Small intestine (tissue), 7 donors: ENCODE measurements at regions not wholly inside any gene's neighbourhood (a gene's known extent, or its start where the extent isn't known, plus 50 kb on each side); places are given as distances from the start of the nearest gene placed in this dataset.

Experiments used
- DNase-seq, 2 donors: peaks; one replicate each; pipeline versions ENCODE4 v3.0.0 to v3.0.0-alpha.2; 2013
- FAIRE-seq: peaks from 2 replicates; lab custom pipeline; 2012; peaks lifted over from hg19 to GRCh38; lab: Jason Lieb, UNC
- H3K27ac ChIP-seq, 3 donors: one replicate each; pipeline ENCODE4 v1.5.1; 2013; ENCODE audit warnings: low read length in 2 of 3, mild to moderate bottlenecking in 2 of 3, control low read depth in 1 of 3, inconsistent platforms in 1 of 3, low read depth in 1 of 3, moderate library complexity in 1 of 3
- H3K27me3 ChIP-seq, 3 donors: one replicate each; pipeline ENCODE4 v1.6.1; 2013; ENCODE audit warnings: low read length in 3 of 3, inconsistent platforms in 1 of 3; ENCODE audit not compliant: control insufficient read depth in 3 of 3, insufficient read depth in 3 of 3
- H3K36me3 ChIP-seq, 3 donors: one replicate each; pipeline ENCODE4 v1.6.1; 2013; ENCODE audit warnings: low read length in 3 of 3, inconsistent platforms in 1 of 3, low read depth in 1 of 3, mild to moderate bottlenecking in 1 of 3, moderate library complexity in 1 of 3; ENCODE audit not compliant: control insufficient read depth in 3 of 3, insufficient read depth in 2 of 3
- H3K4me1 ChIP-seq, 3 donors: one replicate each; pipeline ENCODE4 v1.6.1; 2013; ENCODE audit warnings: low read length in 2 of 3, inconsistent platforms in 1 of 3, low read depth in 1 of 3, mild to moderate bottlenecking in 1 of 3, moderate library complexity in 1 of 3; ENCODE audit not compliant: control insufficient read depth in 3 of 3, insufficient read depth in 2 of 3
- H3K4me3 ChIP-seq, 3 donors: one replicate each; pipeline ENCODE4 v1.5.1; 2013; ENCODE audit warnings: low read length in 3 of 3, control low read depth in 1 of 3, inconsistent platforms in 1 of 3, low read depth in 1 of 3, mild to moderate bottlenecking in 1 of 3, moderate library complexity in 1 of 3
- H3K9me3 ChIP-seq, 2 donors: one replicate each; pipeline ENCODE4 v1.6.1; 2013; ENCODE audit warnings: low read depth in 1 of 2, low read length in 1 of 2; ENCODE audit not compliant: control insufficient read depth in 2 of 2, insufficient read depth in 1 of 2
- WGBS, 3 donors: extraction: QIAGEN DNeasy Blood & Tissue Kit; methylation state at CpG; one replicate each; pipeline ENCODE4 v1.1.7; 2013; 5-methylcytosine and 5-hydroxymethylcytosine counted together
- donor health status: healthy with polysubstance abuse.
- donor health status: control.
- donor health status: control.
- donor health status: Bipolar disorder and iron deficiency.
- donor health status: healthy.

- H3K9me3 ChIP-seq = no peaks in the 10 kb centered on the region
- DNase-seq = no peak
- 87 to 89% (median 88%) methylated on average over 27 to 28 of the region's 28 CpGs for WGBS, 3 donors
- FAIRE-seq = no peak
- H3K4me1 ChIP-seq = no peaks in the 10 kb centered on the region
- H3K27ac ChIP-seq = no peak overlapping the region
- H3K36me3 ChIP-seq = no peaks in the 10 kb centered on the region
- no peaks in the 10 kb centered on the region for H3K27me3 ChIP-seq
- no peak overlapping the region for H3K4me3 ChIP-seq
Observed at GRCh38 chr9:129283705-129284606, 105.9 kb upstream of the IER5L start.

GRCh38 chr9:129283291-129283691, 105.2 kb upstream of the IER5L start:
- Histone ChIP-seq H3K27me3 (no peaks in the 10 kb centered on the region), H3K9me3 (no peaks in the 10 kb centered on the region), H3K27ac (no peak overlapping the region), H3K4me1 (no peaks in the 10 kb centered on the region), H3K4me3 (no peak overlapping the region), H3K36me3 (no peaks in the 10 kb centered on the region)
- DNase-seq (no peak), FAIRE-seq (no peak)
- 76 to 84% (median 76%) methylated on average over 7 of the region's 7 CpGs for WGBS, 3 donors

GRCh38 chr9:129282731-129283211, 104.7 kb upstream of the IER5L start:
- Histone ChIP-seq H3K4me3 (no peak overlapping the region), H3K4me1 (no peaks in the 10 kb centered on the region), H3K36me3 (no peaks in the 10 kb centered on the region), H3K27ac (no peak overlapping the region), H3K27me3 (no peaks in the 10 kb centered on the region), H3K9me3 (no peaks in the 10 kb centered on the region)
- DNase-seq (no peak), FAIRE-seq (no peak)
- 71 to 86% (median 73%) methylated on average over 14 to 15 of the region's 15 CpGs for WGBS, 3 donors

- H3K27me3 ChIP-seq = no peaks in the 10 kb centered on the region
- H3K36me3 ChIP-seq = no peaks in the 10 kb centered on the region
- H3K4me1 ChIP-seq = no peaks in the 10 kb centered on the region
- no peak for FAIRE-seq
- no peak overlapping the region for H3K4me3 ChIP-seq
- no peak overlapping the region for H3K27ac ChIP-seq
- DNase-seq = no peak
- no peaks in the 10 kb centered on the region for H3K9me3 ChIP-seq
- WGBS, 3 donors = 65 to 73% (median 72%) methylated on average over 12 of the region's 12 CpGs
Observed at GRCh38 chr9:129282272-129282671, 104.2 kb upstream of the IER5L start.

- Histone ChIP-seq H3K27me3 (no peaks in the 10 kb centered on the region), H3K9me3 (no peaks in the 10 kb centered on the region), H3K4me3 (no peak overlapping the region), H3K4me1 (no peaks in the 10 kb centered on the region), H3K27ac (no peak overlapping the region), H3K36me3 (no peaks in the 10 kb centered on the region)
- no peak for DNase-seq
- FAIRE-seq = no peak
- 85 to 90% (median 90%) methylated on average over 16 of the region's 16 CpGs for WGBS, 3 donors
Observed at GRCh38 chr9:129281506-129282145, 103.6 kb upstream of the IER5L start.

GRCh38 chr9:129280623-129281271, 102.7 kb upstream of the IER5L start:
- H3K36me3 ChIP-seq = no peaks in the 10 kb centered on the region
- WGBS, 3 donors = 88 to 90% (median 88%) methylated on average over 8 of the region's 8 CpGs
- no peak for FAIRE-seq

GRCh38 chr9:129280236-129280622, 102.2 kb upstream of the IER5L start:
- WGBS, 3 donors = 81 to 91% (median 89%) methylated on average over 8 of the region's 8 CpGs
- FAIRE-seq (no peak), DNase-seq (no peak)

More at GRCh38 chr9:129280623-129281271, 102.7 kb upstream of the IER5L start:
- Histone ChIP-seq H3K9me3 (no peaks in the 10 kb centered on the region), H3K27me3 (peaks cover 0 to 4% (median 0%) of the 10 kb centered on the region in 3 donors), H3K27ac (no peak overlapping the region), H3K4me3 (no peak overlapping the region), H3K4me1 (no peaks in the 10 kb centered on the region)
- DNase-seq = no peak

More at GRCh38 chr9:129280236-129280622, 102.2 kb upstream of the IER5L start:
- H3K27ac ChIP-seq = no peak overlapping the region
- H3K27me3 ChIP-seq = peaks cover 0 to 9% (median 0%) of the 10 kb centered on the region in 3 donors
- H3K4me3 ChIP-seq = no peak overlapping the region
- H3K4me1 ChIP-seq = no peaks in the 10 kb centered on the region
- no peaks in the 10 kb centered on the region for H3K9me3 ChIP-seq
- H3K36me3 ChIP-seq = no peaks in the 10 kb centered on the region
